Uterus (tissue), 3 donors: ENCODE measurements at regions not wholly inside any gene's neighbourhood (a gene's known extent, or its start where the extent isn't known, plus 50 kb on each side); places are given as distances from the start of the nearest gene placed in this dataset.

Source experiments
- DNase-seq, 2 donors: peaks; one replicate each; pipeline ENCODE4 v3.0.0-alpha.2; 2019 to 2020
- H3K27ac ChIP-seq, 2 donors: fragments of 200-600 bp; sonication (generic); 1 replicate in 1 of 2; 2 replicates in 1 of 2; pipeline ENCODE4 v1.5.1; 2016 to 2018
- H3K27me3 ChIP-seq, 2 donors: fragments of 200-600 bp; sonication (generic); one replicate each; pipeline ENCODE4 v1.5.1; 2018 to 2019; ENCODE audit warnings: control low read depth in 1 of 2
- H3K36me3 ChIP-seq, 2 donors: fragments of 200-600 bp; sonication (generic); one replicate each; pipeline ENCODE4 v1.5.1; 2019; ENCODE audit warnings: control low read depth in 1 of 2
- H3K4me1 ChIP-seq, 2 donors: fragments of 200-600 bp; sonication (generic); one replicate each; pipeline ENCODE4 v1.5.1; 2018 to 2019; ENCODE audit warnings: control low read depth in 1 of 2
- H3K4me3 ChIP-seq, 2 donors: fragments of 200-600 bp; sonication (generic); 1 replicate in 1 of 2; 2 replicates in 1 of 2; pipeline ENCODE4 v1.5.1; 2018 to 2019; ENCODE audit warnings: mild to moderate bottlenecking in 1 of 2
- H3K9me3 ChIP-seq, 2 donors: fragments of 200-600 bp; sonication (generic); one replicate each; pipeline ENCODE4 v1.5.1; 2019; ENCODE audit warnings: control low read depth in 1 of 2
- CTCF ChIP-seq, 4 experiments: fragments of 200-600 bp in 2 of 4; fragments of 450-650 bp in 2 of 4; sonication (generic) in 2 of 4; IDR thresholded peaks; one replicate each; pipeline ENCODE4 v1.5.1; 2016 to 2019; ENCODE audit warnings: antibody characterized with exemption in 4 of 4, mild to moderate bottlenecking in 2 of 4, moderate library complexity in 1 of 4
- POLR2A ChIP-seq, 2 donors: fragments of 450-650 bp; IDR thresholded peaks; one replicate each; pipeline ENCODE4 v1.6.1; 2016; ENCODE audit warnings: antibody characterized with exemption in 2 of 2, mild to moderate bottlenecking in 1 of 2, moderate library complexity in 1 of 2
- intact Hi-C: fragments of 100-400 bp; cut with DNase I; formaldehyde crosslinking; loops from one replicate; pipeline ENCODE4 v1.15.1; 2023; ENCODE audit warnings: low total_unique reads
- donor health status: DM: yes; HTN: yes; CAD: no.

GRCh38 chr11:19499026-19499669, 213.5 kb upstream of the NAV2 start:
- intact Hi-C loops, result no loop called here
- TF ChIP-seq CTCF (IDR thresholded peaks at IDR 0.05) (no peak), POLR2A (IDR thresholded peaks at IDR 0.05) (no peak)
- H3K27ac ChIP-seq, result no peak overlapping the region

GRCh38 chr11:19493446-19494213, 219.0 kb upstream of the NAV2 start:
- H3K36me3 ChIP-seq, result no peaks in the 10 kb centered on the region
- no peak overlapping the region for H3K27ac ChIP-seq
- H3K27me3 ChIP-seq, result no peaks in the 10 kb centered on the region
- no peaks in the 10 kb centered on the region for H3K9me3 ChIP-seq
- no peak overlapping the region for H3K4me3 ChIP-seq
- TF ChIP-seq POLR2A (IDR thresholded peaks at IDR 0.05) (no peak), CTCF (IDR thresholded peaks at IDR 0.05) (no peak)
- DNase-seq, result no peak
- intact Hi-C loops, result no loop called here
- H3K4me1 ChIP-seq, result no peaks in the 10 kb centered on the region

More at GRCh38 chr11:19499026-19499669, 213.5 kb upstream of the NAV2 start:
- Histone ChIP-seq H3K36me3 (no peaks in the 10 kb centered on the region), H3K9me3 (no peaks in the 10 kb centered on the region), H3K27me3 (no peaks in the 10 kb centered on the region), H3K4me1 (no peaks in the 10 kb centered on the region), H3K4me3 (no peak overlapping the region)
- DNase-seq, result no peak

- Histone ChIP-seq H3K27ac (no peak overlapping the region), H3K36me3 (no peaks in the 10 kb centered on the region), H3K4me3 (no peak overlapping the region), H3K27me3 (no peaks in the 10 kb centered on the region), H3K4me1 (no peaks in the 10 kb centered on the region), H3K9me3 (no peaks in the 10 kb centered on the region)
- DNase-seq, result no peak
- intact Hi-C loops, result no loop called here
- TF ChIP-seq CTCF (IDR thresholded peaks at IDR 0.05), result no peak
Observed at GRCh38 chr11:19482319-19483100, 230.1 kb upstream of the NAV2 start.

- H3K27ac ChIP-seq, result no peak overlapping the region
- no peak overlapping the region for H3K4me3 ChIP-seq
- no peaks in the 10 kb centered on the region for H3K36me3 ChIP-seq
- no peaks in the 10 kb centered on the region for H3K27me3 ChIP-seq
- intact Hi-C loops, result no loop called here
- DNase-seq, result no peak
- H3K4me1 ChIP-seq, result no peaks in the 10 kb centered on the region
- TF ChIP-seq CTCF (IDR thresholded peaks at IDR 0.05) (no peak), POLR2A (IDR thresholded peaks at IDR 0.05) (no peak)
- H3K9me3 ChIP-seq, result no peaks in the 10 kb centered on the region
Observed at GRCh38 chr11:19480540-19480939, 232.1 kb upstream of the NAV2 start.

GRCh38 chr11:19478891-19479290, 233.7 kb upstream of the NAV2 start:
- Histone ChIP-seq H3K27me3 (no peaks in the 10 kb centered on the region), H3K9me3 (no peaks in the 10 kb centered on the region), H3K4me3 (no peak overlapping the region), H3K27ac (no peak overlapping the region), H3K36me3 (no peaks in the 10 kb centered on the region), H3K4me1 (no peaks in the 10 kb centered on the region)
- no peak for DNase-seq
- intact Hi-C loops, result no loop called here
- TF ChIP-seq CTCF (IDR thresholded peaks at IDR 0.05) (no peak), POLR2A (IDR thresholded peaks at IDR 0.05) (no peak)
